Mesenchymal stem cell (in vitro differentiated cells and primary cell): ENCODE measurements at regions not wholly inside any gene's neighbourhood (a gene's known extent, or its start where the extent isn't known, plus 50 kb on each side); places are given as distances from the start of the nearest gene placed in this dataset.

Source experiments
- DNase-seq: peaks from one replicate; pipeline ENCODE4 v3.0.0-alpha.2; 2013
- H2AFZ ChIP-seq: one replicate; pipeline ENCODE4 v1.6.1; 2013; ENCODE audit warnings: low read depth, mild to moderate bottlenecking, control low read depth, inconsistent platforms, low read length, moderate library complexity
- H2AK5ac ChIP-seq: 2 replicates; pipeline ENCODE4 v1.6.1; 2013; ENCODE audit warnings: low read length, moderate library complexity, mild to moderate bottlenecking, inconsistent platforms; ENCODE audit not compliant: severe bottlenecking
- H2BK120ac ChIP-seq: one replicate; pipeline ENCODE4 v1.6.1; 2013; ENCODE audit warnings: low read depth, mild to moderate bottlenecking, inconsistent platforms, low read length, moderate library complexity
- H2BK12ac ChIP-seq, 2 experiments: one replicate each; pipeline ENCODE4 v1.6.1; 2013; ENCODE audit warnings: inconsistent platforms in 2 of 2, low read length in 2 of 2, mild to moderate bottlenecking in 2 of 2, moderate library complexity in 2 of 2, control low read depth in 1 of 2
- H2BK15ac ChIP-seq: one replicate; pipeline ENCODE4 v1.6.1; 2013; ENCODE audit warnings: mild to moderate bottlenecking, low read depth, inconsistent platforms; ENCODE audit not compliant: poor library complexity, severe bottlenecking
- H2BK5ac ChIP-seq: 2 replicates; pipeline ENCODE4 v1.6.1; 2013; ENCODE audit warnings: low read depth, mild to moderate bottlenecking, low read length, control low read depth, inconsistent platforms; ENCODE audit not compliant: poor library complexity, severe bottlenecking
- H3K14ac ChIP-seq, 2 experiments: one replicate each; pipeline ENCODE4 v1.6.1; 2013; ENCODE audit warnings: inconsistent platforms in 2 of 2, low read length in 2 of 2, control low read depth in 1 of 2, mild to moderate bottlenecking in 1 of 2, moderate library complexity in 1 of 2
- H3K18ac ChIP-seq, 2 experiments: one replicate each; pipeline ENCODE4 v1.6.1; 2013; ENCODE audit warnings: inconsistent platforms in 2 of 2, low read length in 2 of 2, control low read depth in 1 of 2, low read depth in 1 of 2, mild to moderate bottlenecking in 1 of 2
- H3K23ac ChIP-seq, 2 experiments: one replicate each; pipeline ENCODE4 v1.6.1; 2013; ENCODE audit warnings: inconsistent platforms in 2 of 2, low read length in 2 of 2, mild to moderate bottlenecking in 2 of 2, moderate library complexity in 2 of 2, control low read depth in 1 of 2
- H3K27ac ChIP-seq: 2 replicates; pipeline ENCODE4 v1.5.1; 2013; ENCODE audit warnings: mild to moderate bottlenecking, moderate library complexity, low read length, control low read depth, inconsistent platforms; ENCODE audit not compliant: poor library complexity, severe bottlenecking
- H3K27me3 ChIP-seq, 2 experiments: 2 replicates each; pipeline versions ENCODE4 v1.6.1 to v1.7.0; 2013; ENCODE audit warnings: low read length in 2 of 2, mild to moderate bottlenecking in 2 of 2, moderate library complexity in 2 of 2, control low read depth in 1 of 2, inconsistent platforms in 1 of 2; ENCODE audit not compliant: control insufficient read depth in 1 of 2, insufficient read depth in 1 of 2
- H3K36me3 ChIP-seq, 2 experiments: 2 replicates each; pipeline versions ENCODE4 v1.6.1 to v1.7.0; 2013; ENCODE audit warnings: low read length in 2 of 2, control low read depth in 1 of 2, inconsistent platforms in 1 of 2, low read depth in 1 of 2, mild to moderate bottlenecking in 1 of 2; ENCODE audit not compliant: insufficient read depth in 2 of 2, control insufficient read depth in 1 of 2
- H3K4ac ChIP-seq, 2 experiments: one replicate each; pipeline ENCODE4 v1.6.1; 2013; ENCODE audit warnings: inconsistent platforms in 2 of 2, low read length in 2 of 2, mild to moderate bottlenecking in 2 of 2, moderate library complexity in 2 of 2, control low read depth in 1 of 2, low read depth in 1 of 2
- H3K4me1 ChIP-seq: 2 replicates; pipeline ENCODE4 v1.6.1; 2013; ENCODE audit warnings: low read depth, low read length, control low read depth; ENCODE audit not compliant: control insufficient read depth, insufficient read depth
- H3K4me2 ChIP-seq: 2 replicates; pipeline ENCODE4 v1.6.1; 2013; ENCODE audit warnings: low read length, mild to moderate bottlenecking, inconsistent platforms; ENCODE audit not compliant: poor library complexity, severe bottlenecking
- H3K4me3 ChIP-seq, 2 experiments: 2 replicates each; pipeline versions ENCODE4 v1.5.1 to v1.7.0; 2013; ENCODE audit warnings: low read length in 2 of 2, mild to moderate bottlenecking in 2 of 2, control low read depth in 1 of 2, low read depth in 1 of 2; ENCODE audit not compliant: insufficient read depth in 1 of 2
- H3K79me1 ChIP-seq: replicated peaks from 2 replicates; pipeline ENCODE4 v1.6.1; 2013; ENCODE audit warnings: mild to moderate bottlenecking, control low read depth, low read length, inconsistent platforms; ENCODE audit not compliant: poor library complexity, severe bottlenecking
- H3K9ac ChIP-seq: 2 replicates; pipeline ENCODE4 v1.7.0; 2013; ENCODE audit warnings: mild to moderate bottlenecking, low read length, moderate library complexity
- H3K9me3 ChIP-seq: 2 replicates; pipeline ENCODE4 v1.7.0; 2013; ENCODE audit warnings: mild to moderate bottlenecking, low read length; ENCODE audit not compliant: control insufficient read depth
- H4K8ac ChIP-seq: one replicate; pipeline ENCODE4 v1.6.1; 2013; ENCODE audit warnings: inconsistent platforms, mild to moderate bottlenecking, low read length, moderate library complexity
- H4K91ac ChIP-seq: one replicate; pipeline ENCODE4 v1.6.1; 2013; ENCODE audit warnings: mild to moderate bottlenecking, low read length, inconsistent platforms
- WGBS: methylation state at CpG from one replicate; pipeline ENCODE4 v1.1.7; 2013; ENCODE audit warnings: mixed read lengths; 5-methylcytosine and 5-hydroxymethylcytosine counted together

DNA sequence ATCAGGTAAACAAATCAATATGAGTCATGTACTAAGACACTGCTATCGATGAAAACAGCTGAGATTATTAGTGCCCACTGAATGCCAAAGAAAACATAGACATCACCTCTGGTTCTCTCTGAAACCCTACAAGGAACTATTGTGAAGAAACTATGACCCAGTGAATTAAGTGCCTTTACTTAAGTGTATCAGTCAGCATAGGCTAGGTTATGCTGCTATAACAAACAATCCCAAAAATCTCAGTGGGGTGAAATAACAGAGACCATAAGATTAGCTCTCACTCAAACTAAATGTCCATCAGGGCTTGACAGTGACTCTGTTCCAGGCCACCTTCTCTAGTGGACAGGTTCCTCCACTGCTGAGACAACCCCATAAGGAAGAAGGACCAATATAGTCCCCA, 57.7 kb upstream of the KDM8 start:
- Histone ChIP-seq H4K8ac (no peak overlapping the region), H3K79me1 (no peaks in the 10 kb centered on the region), H3K18ac (no peak overlapping the region), H3K27ac (no peak overlapping the region), H3K9me3 (peaks cover 8% of the 10 kb centered on the region), H2AFZ (no peak overlapping the region), H3K14ac (no peak overlapping the region), H3K9ac (no peak overlapping the region), H2BK5ac (no peak overlapping the region), H4K91ac (no peak overlapping the region), H3K36me3 (no peaks in the 10 kb centered on the region), H2AK5ac (no peak overlapping the region), H3K4me2 (no peak overlapping the region), H3K27me3 (peaks cover 0 to 13% of the 10 kb centered on the region in 2 experiments), H2BK120ac (no peak overlapping the region), H3K23ac (no peak overlapping the region), H3K4me3 (no peak overlapping the region), H3K4ac (no peak overlapping the region), H2BK12ac (no peak overlapping the region), H2BK15ac (no peak overlapping the region), H3K4me1 (no peaks in the 10 kb centered on the region)
- no CpG with 5 or more reads among the region's 1 CpG for WGBS
- no peak for DNase-seq

GRCh38 chr16:27149986-27150385, 53.3 kb upstream of the KDM8 start:
- Histone ChIP-seq H3K27ac (no peak overlapping the region), H2AK5ac (no peak overlapping the region), H3K9me3 (peaks cover 8% of the 10 kb centered on the region), H2AFZ (no peak overlapping the region), H3K36me3 (no peaks in the 10 kb centered on the region), H3K23ac (no peak overlapping the region), H2BK15ac (no peak overlapping the region), H3K4me2 (no peak overlapping the region), H3K4ac (no peak overlapping the region), H3K79me1 (no peaks in the 10 kb centered on the region), H2BK120ac (no peak overlapping the region), H3K18ac (no peak overlapping the region), H2BK12ac (no peak overlapping the region), H3K14ac (no peak overlapping the region), H3K27me3 (peaks cover 0 to 1% of the 10 kb centered on the region in 2 experiments), H4K91ac (no peak overlapping the region), H3K9ac (no peak overlapping the region), H3K4me3 (no peak overlapping the region), H3K4me1 (peaks cover 2% of the 10 kb centered on the region), H4K8ac (no peak overlapping the region), H2BK5ac (no peak overlapping the region)
- no peak for DNase-seq
- 91% methylated on average over 2 of the region's 2 CpGs for WGBS

GRCh38 chr16:27152121-27152520, 51.2 kb upstream of the KDM8 start:
- Histone ChIP-seq H3K4me1 (peaks cover 3% of the 10 kb centered on the region), H3K4ac (no peak overlapping the region), H3K9ac (no peak overlapping the region), H3K23ac (no peak overlapping the region), H3K4me3 (no peak overlapping the region), H3K9me3 (no peaks in the 10 kb centered on the region), H2BK5ac (no peak overlapping the region), H3K27me3 (no peaks in the 10 kb centered on the region), H2BK120ac (no peak overlapping the region), H2AK5ac (no peak overlapping the region), H4K91ac (no peak overlapping the region), H3K14ac (no peak overlapping the region), H3K4me2 (no peak overlapping the region), H3K27ac (no peak overlapping the region), H3K36me3 (no peaks in the 10 kb centered on the region), H2BK12ac (no peak overlapping the region), H4K8ac (no peak overlapping the region), H2AFZ (no peak overlapping the region), H3K79me1 (no peaks in the 10 kb centered on the region), H2BK15ac (no peak overlapping the region), H3K18ac (no peak overlapping the region)
- peak; percentile 1 for DNase-seq
- 75% methylated on average over 2 of the region's 2 CpGs for WGBS

GRCh38 chr16:27152801-27153200, 50.5 kb upstream of the KDM8 start:
- Histone ChIP-seq H2BK15ac (no peak overlapping the region), H3K9me3 (no peaks in the 10 kb centered on the region), H2BK5ac (no peak overlapping the region), H3K4me2 (no peak overlapping the region), H3K4me1 (peaks cover 3% of the 10 kb centered on the region), H3K4me3 (no peak overlapping the region), H2AK5ac (no peak overlapping the region), H4K8ac (no peak overlapping the region), H2AFZ (no peak overlapping the region), H3K4ac (no peak overlapping the region), H3K18ac (no peak overlapping the region), H3K27me3 (no peaks in the 10 kb centered on the region), H3K36me3 (no peaks in the 10 kb centered on the region), H3K23ac (no peak overlapping the region), H2BK120ac (no peak overlapping the region), H3K27ac (no peak overlapping the region), H3K9ac (no peak overlapping the region), H4K91ac (no peak overlapping the region), H2BK12ac (no peak overlapping the region), H3K79me1 (no peaks in the 10 kb centered on the region), H3K14ac (no peak overlapping the region)
- DNase-seq, result no peak
- 95% methylated on average over 1 of the region's 4 CpGs for WGBS
